Activated CD8-positive, alpha-beta T cell treated with anti-CD3 and anti-CD28 coated beads for 36 hours (primary cell): ENCODE measurements at regions not wholly inside any gene's neighbourhood (a gene's known extent, or its start where the extent isn't known, plus 50 kb on each side); places are given as distances from the start of the nearest gene placed in this dataset.

Experiments
- ATAC-seq: fragments of 200-7000 bp; cut with Tn5 transposase; one replicate; pipeline ENCODE4 v1.10.0; 2021; ENCODE audit warnings: mild to moderate bottlenecking, moderate library complexity
- CTCF ChIA-PET: fragments of 350-600 bp; sonication (Branson Sonifier 250); formaldehyde crosslinking; loops from one replicate; lab custom pipeline; 2021; ENCODE audit warnings: antibody characterized with exemption; lab: Charles Lee
- POLR2A ChIA-PET: fragments of 350-600 bp; sonication (Branson Sonifier 250); formaldehyde crosslinking; loops from one replicate; lab custom pipeline; 2021; ENCODE audit warnings: antibody characterized with exemption; lab: Charles Lee
- DNase-seq: peaks from one replicate; pipeline ENCODE4 v3.0.0-alpha.2; 2020
- H3K27ac Mint-ChIP-seq: one replicate; pipeline ENCODE4 v1.8.0; 2021; ENCODE audit warnings: mild to moderate bottlenecking, mixed read lengths
- H3K27me3 Mint-ChIP-seq: one replicate; pipeline ENCODE4 v1.8.0; 2021; ENCODE audit warnings: mixed read lengths
- H3K36me3 Mint-ChIP-seq: one replicate; pipeline ENCODE4 v1.8.0; 2021; ENCODE audit warnings: low read depth, mixed read lengths
- H3K4me1 Mint-ChIP-seq: one replicate; pipeline ENCODE4 v1.8.0; 2021; ENCODE audit warnings: low read depth, mixed read lengths
- H3K4me3 Mint-ChIP-seq: one replicate; pipeline ENCODE4 v1.8.0; 2021; ENCODE audit warnings: mild to moderate bottlenecking, moderate library complexity, mixed read lengths
- H3K9me3 Mint-ChIP-seq: one replicate; pipeline ENCODE4 v1.8.0; 2021; ENCODE audit warnings: mixed read lengths
- CTCF ChIP-seq: fragments of 200-600 bp; IDR thresholded peaks from one replicate; pipeline ENCODE4 v1.8.0; 2022; ENCODE audit warnings: antibody characterized with exemption, mild to moderate bottlenecking
- intact Hi-C: fragments of 100-400 bp; cut with micrococcal nuclease; formaldehyde crosslinking; loops from one replicate; pipeline ENCODE4 v1.10.0; 2022

- H3K27ac Mint-ChIP-seq: no peak overlapping the region
- CTCF ChIA-PET: no interaction called here
- DNase-seq: no peak
- ATAC-seq: no peak
- intact Hi-C loops: no loop called here
- no peaks in the 10 kb centered on the region for H3K4me1 Mint-ChIP-seq
- POLR2A ChIA-PET: no interaction called here
- TF ChIP-seq CTCF: no peak
- H3K36me3 Mint-ChIP-seq: no peaks in the 10 kb centered on the region
- no peak overlapping the region for H3K4me3 Mint-ChIP-seq
- H3K9me3 Mint-ChIP-seq: peaks cover 5% of the 10 kb centered on the region
- H3K27me3 Mint-ChIP-seq: no peaks in the 10 kb centered on the region
Observed at GRCh38 chr3:103499967-103500366, 1065.2 kb downstream of the ZPLD1 start.

- CTCF ChIA-PET: no interaction called here
- DNase-seq: no peak
Observed at GRCh38 chr3:103510760-103511159, 1075.9 kb downstream of the ZPLD1 start.

GRCh38 chr3:103511891-103512290 lies 1077.1 kb downstream of the ZPLD1 start:
- POLR2A ChIA-PET: no interaction called here
- DNase-seq (no peak), ATAC-seq (no peak)
- H3K36me3 Mint-ChIP-seq: no peaks in the 10 kb centered on the region
- H3K27me3 Mint-ChIP-seq: no peaks in the 10 kb centered on the region
- TF ChIP-seq CTCF: no peak
- intact Hi-C loops: no loop called here
- no peak overlapping the region for H3K4me3 Mint-ChIP-seq
- peaks cover 3% of the 10 kb centered on the region for H3K9me3 Mint-ChIP-seq
- CTCF ChIA-PET: no interaction called here
- H3K27ac Mint-ChIP-seq: no peak overlapping the region
- no peaks in the 10 kb centered on the region for H3K4me1 Mint-ChIP-seq

More at GRCh38 chr3:103510760-103511159, 1075.9 kb downstream of the ZPLD1 start:
- Mint-ChIP-seq H3K4me1 (no peaks in the 10 kb centered on the region), H3K9me3 (peaks cover 7% of the 10 kb centered on the region), H3K36me3 (no peaks in the 10 kb centered on the region), H3K27me3 (no peaks in the 10 kb centered on the region), H3K4me3 (no peak overlapping the region), H3K27ac (no peak overlapping the region)
- TF ChIP-seq CTCF: no peak
- no peak for ATAC-seq
- intact Hi-C loops: no loop called here
- POLR2A ChIA-PET: no interaction called here

- Mint-ChIP-seq H3K4me1 (no peaks in the 10 kb centered on the region), H3K36me3 (no peaks in the 10 kb centered on the region), H3K9me3 (peaks cover 3% of the 10 kb centered on the region), H3K27me3 (no peaks in the 10 kb centered on the region), H3K27ac (no peak overlapping the region), H3K4me3 (no peak overlapping the region)
- ATAC-seq (no peak), DNase-seq (no peak)
- no peak for TF ChIP-seq CTCF
- CTCF ChIA-PET: no interaction called here
- intact Hi-C loops: no loop called here
- POLR2A ChIA-PET: no interaction called here
Observed at GRCh38 chr3:103512595-103512994, 1077.8 kb downstream of the ZPLD1 start.

GRCh38 chr3:103513003-103513402 lies 1078.2 kb downstream of the ZPLD1 start:
- no peak for ATAC-seq
- DNase-seq: no peak
- ChIA-PET CTCF (no interaction called here), POLR2A (no interaction called here)
- no peak overlapping the region for H3K4me3 Mint-ChIP-seq
- no peaks in the 10 kb centered on the region for H3K36me3 Mint-ChIP-seq
- H3K9me3 Mint-ChIP-seq: peaks cover 3% of the 10 kb centered on the region
- intact Hi-C loops: no loop called here
- no peaks in the 10 kb centered on the region for H3K4me1 Mint-ChIP-seq
- H3K27ac Mint-ChIP-seq: no peak overlapping the region
- TF ChIP-seq CTCF: no peak
- no peaks in the 10 kb centered on the region for H3K27me3 Mint-ChIP-seq
